DOHH2 (cell line): ENCODE measurements at regions not wholly inside any gene's neighbourhood (a gene's known extent, or its start where the extent isn't known, plus 50 kb on each side); places are given as distances from the start of the nearest gene placed in this dataset.

Source experiments
- EZH2phosphoT487 ChIP-seq: fragments of 200-600 bp; sonication (generic); IDR thresholded peaks from 2 replicates; pipeline ENCODE4 v1.6.1; 2017; ENCODE audit warnings: borderline replicate concordance, mild to moderate bottlenecking, antibody characterized with exemption, low read length, moderate library complexity, mixed read lengths
- TF ChIP-seq, protein P1 (sequence below): fragments of 200-600 bp; sonication (generic); IDR thresholded peaks from one replicate; pipeline ENCODE4 v1.5.1; 2014; ENCODE audit warnings: antibody characterized with exemption, mild to moderate bottlenecking, low read depth, low read length; ENCODE audit not compliant: poor library complexity, severe bottlenecking

GRCh38 chrX:107560980-107561379 lies 67.3 kb upstream of the PRPS1 start:
- TF ChIP-seq, protein P1, sequence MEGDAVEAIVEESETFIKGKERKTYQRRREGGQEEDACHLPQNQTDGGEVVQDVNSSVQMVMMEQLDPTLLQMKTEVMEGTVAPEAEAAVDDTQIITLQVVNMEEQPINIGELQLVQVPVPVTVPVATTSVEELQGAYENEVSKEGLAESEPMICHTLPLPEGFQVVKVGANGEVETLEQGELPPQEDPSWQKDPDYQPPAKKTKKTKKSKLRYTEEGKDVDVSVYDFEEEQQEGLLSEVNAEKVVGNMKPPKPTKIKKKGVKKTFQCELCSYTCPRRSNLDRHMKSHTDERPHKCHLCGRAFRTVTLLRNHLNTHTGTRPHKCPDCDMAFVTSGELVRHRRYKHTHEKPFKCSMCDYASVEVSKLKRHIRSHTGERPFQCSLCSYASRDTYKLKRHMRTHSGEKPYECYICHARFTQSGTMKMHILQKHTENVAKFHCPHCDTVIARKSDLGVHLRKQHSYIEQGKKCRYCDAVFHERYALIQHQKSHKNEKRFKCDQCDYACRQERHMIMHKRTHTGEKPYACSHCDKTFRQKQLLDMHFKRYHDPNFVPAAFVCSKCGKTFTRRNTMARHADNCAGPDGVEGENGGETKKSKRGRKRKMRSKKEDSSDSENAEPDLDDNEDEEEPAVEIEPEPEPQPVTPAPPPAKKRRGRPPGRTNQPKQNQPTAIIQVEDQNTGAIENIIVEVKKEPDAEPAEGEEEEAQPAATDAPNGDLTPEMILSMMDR = no peak
- no peak for TF ChIP-seq EZH2phosphoT487
